AG09319 (cell line): ENCODE measurements at regions not wholly inside any gene's neighbourhood (a gene's known extent, or its start where the extent isn't known, plus 50 kb on each side); places are given as distances from the start of the nearest gene placed in this dataset.

Experiments
- DNase-seq: peaks from one replicate; pipeline ENCODE4 v3.0.0-alpha.2; 2010; ENCODE audit warnings: low read depth; ENCODE audit errors: extremely low read depth
- TF ChIP-seq, protein P1 (sequence below): IDR thresholded peaks from 2 replicates; pipeline ENCODE4 v1.5.1; 2011; ENCODE audit warnings: low read depth, mild to moderate bottlenecking, inconsistent platforms, low read length, moderate library complexity

DNA sequence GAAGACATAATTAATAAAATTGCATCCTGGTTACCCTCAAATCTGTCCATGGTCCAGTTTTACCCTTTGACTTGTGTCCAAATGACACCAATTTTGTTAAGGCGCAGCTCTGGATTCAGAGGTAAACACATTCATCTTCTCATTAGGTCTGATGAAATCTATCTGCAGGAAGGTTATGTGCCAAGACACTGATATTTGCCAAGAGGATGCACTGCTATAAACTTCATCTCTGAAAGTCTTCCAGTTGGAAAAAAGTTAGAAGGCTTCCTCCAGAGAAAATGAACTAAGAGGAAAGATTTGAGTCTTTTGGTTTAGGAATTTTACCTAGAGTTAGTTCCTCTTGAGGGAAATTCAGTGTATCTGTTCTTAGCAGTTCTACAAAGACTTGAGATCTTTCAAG, 717.8 kb downstream of the DTWD2 start:
- no peak for DNase-seq
- TF ChIP-seq, protein P1, sequence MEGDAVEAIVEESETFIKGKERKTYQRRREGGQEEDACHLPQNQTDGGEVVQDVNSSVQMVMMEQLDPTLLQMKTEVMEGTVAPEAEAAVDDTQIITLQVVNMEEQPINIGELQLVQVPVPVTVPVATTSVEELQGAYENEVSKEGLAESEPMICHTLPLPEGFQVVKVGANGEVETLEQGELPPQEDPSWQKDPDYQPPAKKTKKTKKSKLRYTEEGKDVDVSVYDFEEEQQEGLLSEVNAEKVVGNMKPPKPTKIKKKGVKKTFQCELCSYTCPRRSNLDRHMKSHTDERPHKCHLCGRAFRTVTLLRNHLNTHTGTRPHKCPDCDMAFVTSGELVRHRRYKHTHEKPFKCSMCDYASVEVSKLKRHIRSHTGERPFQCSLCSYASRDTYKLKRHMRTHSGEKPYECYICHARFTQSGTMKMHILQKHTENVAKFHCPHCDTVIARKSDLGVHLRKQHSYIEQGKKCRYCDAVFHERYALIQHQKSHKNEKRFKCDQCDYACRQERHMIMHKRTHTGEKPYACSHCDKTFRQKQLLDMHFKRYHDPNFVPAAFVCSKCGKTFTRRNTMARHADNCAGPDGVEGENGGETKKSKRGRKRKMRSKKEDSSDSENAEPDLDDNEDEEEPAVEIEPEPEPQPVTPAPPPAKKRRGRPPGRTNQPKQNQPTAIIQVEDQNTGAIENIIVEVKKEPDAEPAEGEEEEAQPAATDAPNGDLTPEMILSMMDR: no peak

- TF ChIP-seq, protein P1: no peak
Measured at GRCh38 chr5:118258223-118258622, 730.1 kb downstream of the DTWD2 start.

DNA sequence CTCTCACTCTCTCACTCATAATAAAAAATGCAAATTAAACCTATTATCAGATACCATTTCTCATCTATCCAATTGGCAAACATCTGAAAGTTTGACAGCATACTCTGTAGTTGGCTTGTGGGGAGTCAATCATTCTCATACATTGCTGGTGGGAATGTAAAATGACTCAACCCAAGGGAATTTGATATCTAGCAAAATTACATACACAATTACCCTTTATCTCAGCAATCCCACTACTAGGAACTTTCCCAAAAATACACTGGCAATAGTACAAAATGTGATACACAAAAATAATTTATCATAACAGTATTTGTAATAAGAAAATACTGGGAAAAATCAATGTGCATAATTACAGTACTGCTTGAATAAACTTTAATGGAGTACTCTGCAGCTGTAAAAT, 731.3 kb downstream of the DTWD2 start:
- TF ChIP-seq, protein P1: no peak
- no peak for DNase-seq

More at GRCh38 chr5:118258223-118258622, 730.1 kb downstream of the DTWD2 start:
- DNase-seq: no peak

DNA sequence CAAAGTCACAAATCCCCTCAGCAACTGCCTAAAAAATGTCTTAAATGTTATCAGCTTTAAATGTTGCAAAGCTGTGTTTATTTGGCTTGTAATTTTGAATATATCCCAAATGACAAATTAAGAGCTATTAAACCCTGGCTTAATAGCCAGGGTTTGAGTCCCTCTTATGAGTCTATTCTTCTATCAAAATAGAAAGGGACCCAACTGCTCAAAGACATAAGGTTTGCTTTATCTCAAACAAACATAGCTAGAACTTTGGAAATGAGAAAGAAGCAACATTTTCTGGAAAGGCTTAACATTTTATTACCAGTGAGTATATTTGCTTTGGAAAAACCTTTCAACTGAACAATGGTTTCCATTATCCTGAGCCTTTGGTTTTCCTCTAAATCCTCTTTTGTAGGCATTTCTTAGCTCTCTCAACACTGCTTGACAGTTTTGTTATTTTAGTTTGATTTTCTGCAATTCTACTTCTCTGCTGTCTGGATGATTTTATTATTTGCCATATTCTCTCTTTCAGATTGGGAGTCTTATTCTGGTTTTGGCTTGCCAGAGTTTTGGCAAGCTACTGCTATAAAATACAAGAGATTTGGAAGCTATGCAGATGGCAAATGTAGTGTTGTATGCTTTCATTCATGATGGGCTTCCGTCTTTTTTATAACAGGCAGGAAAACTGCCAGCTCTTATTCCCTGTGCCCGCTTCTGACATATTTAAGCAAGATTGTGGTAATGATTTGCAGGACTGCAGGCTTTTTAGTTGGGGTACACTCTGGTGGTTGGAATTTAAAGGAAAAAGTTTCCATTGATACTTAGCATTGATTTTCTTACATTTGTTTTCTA, 734.9 kb downstream of the DTWD2 start:
- DNase-seq: no peak
- TF ChIP-seq, protein P1: no peak

DNA sequence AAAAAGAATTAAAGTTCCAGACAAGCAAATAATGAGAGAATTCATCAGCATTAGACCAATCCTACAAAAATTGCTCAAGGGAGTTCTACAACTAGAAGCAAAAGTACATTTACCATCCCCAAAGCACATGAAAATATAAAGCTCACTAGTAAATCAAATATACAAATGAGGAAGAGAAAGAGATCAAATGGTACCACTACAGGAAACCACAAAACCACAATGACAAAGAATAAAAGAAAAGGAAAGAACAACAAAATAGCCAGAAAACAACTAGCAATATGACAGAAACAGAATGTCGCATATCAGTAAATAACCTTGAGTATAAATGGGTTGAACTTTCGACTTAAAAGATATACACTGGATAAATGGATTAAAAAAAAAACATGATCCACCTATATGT, 739.0 kb downstream of the DTWD2 start:
- TF ChIP-seq, protein P1: no peak
- no peak for DNase-seq

DNA sequence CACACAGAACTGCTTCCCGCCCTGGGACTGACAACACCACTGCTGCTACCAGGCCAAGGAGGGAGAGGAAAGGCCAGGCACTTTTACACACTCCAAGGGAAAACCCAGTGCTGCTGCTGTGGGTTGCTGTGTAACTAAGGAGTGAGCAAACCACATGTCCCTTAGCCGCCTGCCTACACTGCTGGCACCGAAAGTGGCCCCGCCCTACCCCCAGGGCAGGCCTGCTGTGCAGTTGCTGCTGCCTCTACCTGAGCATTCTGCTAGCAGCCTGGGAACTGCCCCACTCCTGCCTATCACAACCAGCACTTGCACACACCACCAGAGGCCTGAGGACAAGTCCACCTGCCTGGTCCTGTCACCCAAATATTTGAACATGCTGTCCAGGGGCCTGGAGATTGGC, 740.9 kb downstream of the DTWD2 start:
- TF ChIP-seq, protein P1: no peak
- DNase-seq: no peak

- DNase-seq: no peak
- TF ChIP-seq, protein P1: no peak
Measured at GRCh38 chr5:118243613-118244012, 744.7 kb downstream of the DTWD2 start.
